SK-N-MC (cell line): ENCODE measurements at regions not wholly inside any gene's neighbourhood (a gene's known extent, or its start where the extent isn't known, plus 50 kb on each side); places are given as distances from the start of the nearest gene placed in this dataset.

Source experiments
- EZH2 ChIP-seq: fragments of 200-600 bp; sonication (generic); IDR thresholded peaks from one replicate; pipeline ENCODE4 v1.6.1; 2017; ENCODE audit warnings: antibody characterized with exemption
- FOXP2 ChIP-seq: optimal IDR thresholded peaks from 2 replicates; pipeline ENCODE3; 2011; ENCODE audit warnings: mild to moderate bottlenecking, moderate library complexity; ENCODE audit not compliant: insufficient read depth; ENCODE audit errors: extremely low read length, control extremely low read depth
- POLR2AphosphoS5 ChIP-seq: IDR thresholded peaks from 2 replicates; pipeline ENCODE4 v1.6.1; 2012; ENCODE audit warnings: mild to moderate bottlenecking, low read depth, low read length, borderline replicate concordance

DNA sequence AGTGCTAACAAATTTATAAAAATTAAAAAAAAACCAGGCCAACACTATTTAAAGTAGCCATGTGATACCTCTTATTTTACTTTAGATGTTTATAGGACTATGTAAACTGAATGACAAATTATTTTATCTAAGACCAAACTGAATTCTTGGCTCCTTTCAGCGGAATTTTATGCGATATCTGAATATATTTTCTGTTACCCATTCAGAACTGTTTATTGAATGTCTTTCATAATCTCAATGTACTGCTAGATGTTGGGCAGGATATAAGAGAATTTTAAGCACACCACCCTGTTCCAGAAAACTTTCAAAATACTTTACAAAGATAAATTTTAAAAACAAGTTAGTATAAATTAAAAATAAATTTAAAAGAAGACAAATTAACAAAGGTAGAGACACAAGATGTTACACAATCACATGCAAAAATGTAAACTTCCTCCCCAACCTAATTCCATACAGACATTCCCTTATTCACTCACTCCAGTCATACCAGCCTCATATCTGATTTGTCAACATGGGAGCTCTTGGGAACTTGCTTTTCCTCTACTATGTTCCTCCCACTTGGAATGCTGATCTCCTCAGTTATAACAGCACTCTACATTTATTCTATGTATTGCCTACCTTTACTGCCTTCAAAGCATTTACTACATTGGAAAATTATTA, 154.6 kb upstream of the MBNL1 start:
- no peak for TF ChIP-seq EZH2
- TF ChIP-seq POLR2AphosphoS5: no peak
- TF ChIP-seq FOXP2: no peak
